HepG2 (cell line): ENCODE measurements at regions not wholly inside any gene's neighbourhood (a gene's known extent, or its start where the extent isn't known, plus 50 kb on each side); places are given as distances from the start of the nearest gene placed in this dataset.

Experiments
- ATM ChIP-seq: fragments of 450-650 bp; IDR thresholded peaks from 2 replicates; pipeline ENCODE4 v1.7.1; 2017; ENCODE audit warnings: mild to moderate bottlenecking, borderline replicate concordance
- CBX2 ChIP-seq, 2 experiments: fragments of 200-600 bp in 1 of 2; sonication (generic); formaldehyde crosslinking in 1 of 2; IDR thresholded peaks; 2 replicates each; pipeline versions ENCODE4 v1.7.0 to v1.8.1; 2018 to 2022; ENCODE audit warnings: low read depth in 2 of 2, low read length in 1 of 2, mild to moderate bottlenecking in 1 of 2, missing genetic modification reagents in 1 of 2
- CBX5 ChIP-seq: sonication (generic); formaldehyde crosslinking; IDR thresholded peaks from 2 replicates; pipeline ENCODE4 v1.4.0; 2020; ENCODE audit warnings: missing genetic modification reagents, borderline replicate concordance
- CSRNP1 ChIP-seq: sonication (generic); formaldehyde crosslinking; IDR thresholded peaks from 2 replicates; pipeline ENCODE4 v1.8.1; 2023; ENCODE audit warnings: mild to moderate bottlenecking, missing genetic modification reagents
- DBP ChIP-seq: sonication (generic); formaldehyde crosslinking; IDR thresholded peaks from 2 replicates; pipeline ENCODE4 v1.4.0; 2020; ENCODE audit warnings: missing genetic modification reagents; ENCODE audit errors: not compliant biosample characterization
- FOSL1 ChIP-seq: sonication (generic); formaldehyde crosslinking; IDR thresholded peaks from 2 replicates; pipeline ENCODE4 v1.9.0; 2021; ENCODE audit warnings: missing genetic modification reagents, borderline replicate concordance
- KAT2B ChIP-seq: fragments of 150-350 bp; IDR thresholded peaks from 2 replicates; pipeline ENCODE4 v1.6.1; 2014; ENCODE audit warnings: low read depth, low read length, borderline replicate concordance
- KLF13 ChIP-seq: sonication (generic); formaldehyde crosslinking; IDR thresholded peaks from 2 replicates; pipeline ENCODE4 v1.4.0; 2020; ENCODE audit warnings: mild to moderate bottlenecking, missing genetic modification reagents
- NFIC ChIP-seq: IDR thresholded peaks from 2 replicates; pipeline ENCODE4 v1.6.1; 2012; ENCODE audit warnings: mild to moderate bottlenecking, low read length, inconsistent platforms
- NR0B2 ChIP-seq: sonication (generic); formaldehyde crosslinking; IDR thresholded peaks from 2 replicates; pipeline ENCODE4 v1.4.0; 2020; ENCODE audit warnings: mild to moderate bottlenecking, missing genetic modification reagents
- PHF8 ChIP-seq: sonication (generic); formaldehyde crosslinking; IDR thresholded peaks from 2 replicates; pipeline ENCODE4 v1.5.0; 2020; ENCODE audit warnings: missing genetic modification reagents
- SMAD1 ChIP-seq: sonication (generic); formaldehyde crosslinking; IDR thresholded peaks from 2 replicates; pipeline ENCODE4 v1.4.0; 2020; ENCODE audit warnings: missing genetic modification reagents, low read depth, mild to moderate bottlenecking, borderline replicate concordance
- SNAPC2 ChIP-seq: sonication (generic); formaldehyde crosslinking; IDR thresholded peaks from 2 replicates; pipeline ENCODE4 v1.8.1; 2022; ENCODE audit warnings: mild to moderate bottlenecking, missing genetic modification reagents
- TOE1 ChIP-seq: sonication (generic); formaldehyde crosslinking; IDR thresholded peaks from 2 replicates; pipeline ENCODE4 v1.4.0; 2020; ENCODE audit warnings: mild to moderate bottlenecking, missing genetic modification reagents
- YY1 ChIP-seq: IDR thresholded peaks from 2 replicates; pipeline ENCODE4 v1.6.1; 2011; ENCODE audit warnings: low read length, low read depth, moderate library complexity, mild to moderate bottlenecking; ENCODE audit not compliant: insufficient read depth, insufficient replicate concordance
- ZNF24 ChIP-seq: fragments of 450-650 bp; IDR thresholded peaks from 2 replicates; pipeline ENCODE4 v1.6.1; 2017; ENCODE audit warnings: antibody characterized with exemption, mild to moderate bottlenecking
- ZNF367 ChIP-seq: sonication (generic); formaldehyde crosslinking; IDR thresholded peaks from 2 replicates; pipeline ENCODE4 v1.4.0; 2020; ENCODE audit warnings: missing genetic modification reagents, borderline replicate concordance
- ZNF446 ChIP-seq: sonication (generic); formaldehyde crosslinking; IDR thresholded peaks from 2 replicates; pipeline ENCODE4 v1.5.0; 2020; ENCODE audit warnings: mild to moderate bottlenecking, missing genetic modification reagents
- ZNF703 ChIP-seq: sonication (generic); formaldehyde crosslinking; IDR thresholded peaks from 2 replicates; pipeline ENCODE4 v1.5.1; 2020; ENCODE audit warnings: missing genetic modification reagents, mild to moderate bottlenecking, moderate library complexity, borderline replicate concordance
- ZNF891 ChIP-seq: sonication (generic); formaldehyde crosslinking; IDR thresholded peaks from 2 replicates; pipeline ENCODE4 v1.5.0; 2020; ENCODE audit warnings: mild to moderate bottlenecking, missing genetic modification reagents
- TF ChIP-seq, protein P1 (sequence below): sonication (generic); formaldehyde crosslinking; IDR thresholded peaks from 2 replicates; pipeline ENCODE4 v1.8.0; 2022; ENCODE audit warnings: mild to moderate bottlenecking, missing genetic modification reagents
- TF ChIP-seq, protein P2 (sequence below): sonication (generic); formaldehyde crosslinking; IDR thresholded peaks from 2 replicates; pipeline ENCODE4 v1.4.0; 2020; ENCODE audit warnings: missing genetic modification reagents

GRCh38 chr20:51306521-51307358 lies 235.8 kb downstream of the NFATC2 start (continued):
- TF ChIP-seq SNAPC2 (no peak), CBX2 (IDR thresholded peaks at IDR 0.05; ENCODE audit: low read depth, low read length) (no peak), CBX2 (CRISPR knock-in tag; IDR thresholded peaks at IDR 0.05; ENCODE audit: low read depth) (no peak; the same call in 1 of the 2 replicates), PHF8 (0 out of 2 replicates have a peak, but pooled peaks have one; percentile 37), TOE1 (no peak; the same call in 1 of the 2 replicates), CBX5 (CRISPR knock-in tag) (peak; percentile 86), ZNF446 (CRISPR knock-in tag) (no peak), ZNF24 (no peak), SMAD1 (peak; percentile 35; the same call in 1 of the 2 replicates), NFIC (no peak), ZNF703 (CRISPR knock-in tag) (no peak), CSRNP1 (CRISPR knock-in tag) (no peak), ZNF891 (peak; percentile 80; the same call in 1 of the 2 replicates), ATM (no peak), YY1 (peak; percentile 52), DBP (no peak), KAT2B (no peak), KLF13 (CRISPR knock-in tag) (peak; percentile 66; the same call in 1 of the 2 replicates), FOSL1 (CRISPR knock-in tag) (no peak), ZNF367 (CRISPR knock-in tag) (no peak), NR0B2 (CRISPR knock-in tag) (0 out of 2 replicates have a peak, but pooled peaks have one; percentile 58)
- TF ChIP-seq, protein P1, sequence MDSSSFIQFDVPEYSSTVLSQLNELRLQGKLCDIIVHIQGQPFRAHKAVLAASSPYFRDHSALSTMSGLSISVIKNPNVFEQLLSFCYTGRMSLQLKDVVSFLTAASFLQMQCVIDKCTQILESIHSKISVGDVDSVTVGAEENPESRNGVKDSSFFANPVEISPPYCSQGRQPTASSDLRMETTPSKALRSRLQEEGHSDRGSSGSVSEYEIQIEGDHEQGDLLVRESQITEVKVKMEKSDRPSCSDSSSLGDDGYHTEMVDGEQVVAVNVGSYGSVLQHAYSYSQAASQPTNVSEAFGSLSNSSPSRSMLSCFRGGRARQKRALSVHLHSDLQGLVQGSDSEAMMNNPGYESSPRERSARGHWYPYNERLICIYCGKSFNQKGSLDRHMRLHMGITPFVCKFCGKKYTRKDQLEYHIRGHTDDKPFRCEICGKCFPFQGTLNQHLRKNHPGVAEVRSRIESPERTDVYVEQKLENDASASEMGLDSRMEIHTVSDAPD (CRISPR knock-in tag) = no peak
- TF ChIP-seq, protein P2, sequence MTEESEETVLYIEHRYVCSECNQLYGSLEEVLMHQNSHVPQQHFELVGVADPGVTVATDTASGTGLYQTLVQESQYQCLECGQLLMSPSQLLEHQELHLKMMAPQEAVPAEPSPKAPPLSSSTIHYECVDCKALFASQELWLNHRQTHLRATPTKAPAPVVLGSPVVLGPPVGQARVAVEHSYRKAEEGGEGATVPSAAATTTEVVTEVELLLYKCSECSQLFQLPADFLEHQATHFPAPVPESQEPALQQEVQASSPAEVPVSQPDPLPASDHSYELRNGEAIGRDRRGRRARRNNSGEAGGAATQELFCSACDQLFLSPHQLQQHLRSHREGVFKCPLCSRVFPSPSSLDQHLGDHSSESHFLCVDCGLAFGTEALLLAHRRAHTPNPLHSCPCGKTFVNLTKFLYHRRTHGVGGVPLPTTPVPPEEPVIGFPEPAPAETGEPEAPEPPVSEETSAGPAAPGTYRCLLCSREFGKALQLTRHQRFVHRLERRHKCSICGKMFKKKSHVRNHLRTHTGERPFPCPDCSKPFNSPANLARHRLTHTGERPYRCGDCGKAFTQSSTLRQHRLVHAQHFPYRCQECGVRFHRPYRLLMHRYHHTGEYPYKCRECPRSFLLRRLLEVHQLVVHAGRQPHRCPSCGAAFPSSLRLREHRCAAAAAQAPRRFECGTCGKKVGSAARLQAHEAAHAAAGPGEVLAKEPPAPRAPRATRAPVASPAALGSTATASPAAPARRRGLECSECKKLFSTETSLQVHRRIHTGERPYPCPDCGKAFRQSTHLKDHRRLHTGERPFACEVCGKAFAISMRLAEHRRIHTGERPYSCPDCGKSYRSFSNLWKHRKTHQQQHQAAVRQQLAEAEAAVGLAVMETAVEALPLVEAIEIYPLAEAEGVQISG (CRISPR knock-in tag) = peak; percentile 56
